Activated naive CD4-positive, alpha-beta T cell treated with anti-CD3 and anti-CD28 coated beads for 36 hours (primary cell): ENCODE measurements at regions not wholly inside any gene's neighbourhood (a gene's known extent, or its start where the extent isn't known, plus 50 kb on each side); places are given as distances from the start of the nearest gene placed in this dataset.

Experiments used
- CTCF ChIA-PET: fragments of 350-600 bp; sonication (Branson Sonifier 250); formaldehyde crosslinking; loops from one replicate; lab custom pipeline; 2021; ENCODE audit warnings: antibody characterized with exemption; lab: Charles Lee
- DNase-seq: peaks from one replicate; pipeline ENCODE4 v3.0.0-alpha.2; 2020
- H3K27ac Mint-ChIP-seq: one replicate; pipeline ENCODE4 v1.8.0; 2021; ENCODE audit warnings: mild to moderate bottlenecking, mixed read lengths
- H3K27me3 Mint-ChIP-seq: one replicate; pipeline ENCODE4 v1.8.0; 2021; ENCODE audit warnings: low read depth, mixed read lengths
- H3K36me3 Mint-ChIP-seq: one replicate; pipeline ENCODE4 v1.8.0; 2021; ENCODE audit warnings: low read depth, mixed read lengths
- H3K4me1 Mint-ChIP-seq: one replicate; pipeline ENCODE4 v1.8.0; 2021; ENCODE audit warnings: low read depth, mixed read lengths
- H3K4me3 Mint-ChIP-seq: one replicate; pipeline ENCODE4 v1.8.0; 2021; ENCODE audit warnings: mild to moderate bottlenecking, moderate library complexity, mixed read lengths
- H3K9me3 Mint-ChIP-seq: one replicate; pipeline ENCODE4 v1.8.0; 2021; ENCODE audit warnings: mixed read lengths
- intact Hi-C: fragments of 100-400 bp; cut with micrococcal nuclease; formaldehyde crosslinking; loops from one replicate; pipeline ENCODE4 v1.15.1; 2023

- CTCF ChIA-PET = no interaction called here
- Mint-ChIP-seq H3K27me3 (peaks cover 5% of the 10 kb centered on the region), H3K4me3 (no peak overlapping the region), H3K36me3 (no peaks in the 10 kb centered on the region), H3K4me1 (no peaks in the 10 kb centered on the region), H3K27ac (no peak overlapping the region), H3K9me3 (peaks cover 2% of the 10 kb centered on the region)
- no peak for DNase-seq
- intact Hi-C loops = no loop called here
Measured at GRCh38 chr15:47360305-47360704, 357.0 kb upstream of the SEMA6D start.

- Mint-ChIP-seq H3K36me3 (no peaks in the 10 kb centered on the region), H3K27ac (no peak overlapping the region), H3K9me3 (peaks cover 2% of the 10 kb centered on the region), H3K4me3 (no peak overlapping the region), H3K4me1 (no peaks in the 10 kb centered on the region), H3K27me3 (peaks cover 4% of the 10 kb centered on the region)
- DNase-seq = no peak
- CTCF ChIA-PET = no interaction called here
- intact Hi-C loops = no loop called here
Measured at GRCh38 chr15:47362118-47362905, 355.0 kb upstream of the SEMA6D start.

GRCh38 chr15:47363653-47364052, 353.7 kb upstream of the SEMA6D start:
- CTCF ChIA-PET = no interaction called here
- Mint-ChIP-seq H3K27me3 (peaks cover 2% of the 10 kb centered on the region), H3K9me3 (peaks cover 2% of the 10 kb centered on the region), H3K36me3 (no peaks in the 10 kb centered on the region), H3K4me3 (no peak overlapping the region), H3K4me1 (no peaks in the 10 kb centered on the region), H3K27ac (no peak overlapping the region)
- intact Hi-C loops = no loop called here
- DNase-seq = no peak

GRCh38 chr15:47364230-47365141, 352.8 kb upstream of the SEMA6D start:
- H3K4me1 Mint-ChIP-seq = no peaks in the 10 kb centered on the region
- intact Hi-C loops = no loop called here
- CTCF ChIA-PET = no interaction called here

GRCh38 chr15:47366884-47367283, 350.4 kb upstream of the SEMA6D start:
- no peak for DNase-seq
- intact Hi-C loops = no loop called here
- Mint-ChIP-seq H3K9me3 (peaks cover 2% of the 10 kb centered on the region), H3K4me3 (no peak overlapping the region), H3K27me3 (peaks cover 3% of the 10 kb centered on the region), H3K4me1 (no peaks in the 10 kb centered on the region), H3K27ac (no peak overlapping the region), H3K36me3 (no peaks in the 10 kb centered on the region)
- CTCF ChIA-PET = no interaction called here

More at GRCh38 chr15:47364230-47365141, 352.8 kb upstream of the SEMA6D start:
- DNase-seq = no peak
- no peak overlapping the region for H3K4me3 Mint-ChIP-seq
- peaks cover 2% of the 10 kb centered on the region for H3K9me3 Mint-ChIP-seq
- peaks cover 2% of the 10 kb centered on the region for H3K27me3 Mint-ChIP-seq
- H3K36me3 Mint-ChIP-seq = no peaks in the 10 kb centered on the region
- no peak overlapping the region for H3K27ac Mint-ChIP-seq

- no peak overlapping the region for H3K4me3 Mint-ChIP-seq
- CTCF ChIA-PET = no interaction called here
- H3K27me3 Mint-ChIP-seq = peaks cover 2% of the 10 kb centered on the region
- H3K27ac Mint-ChIP-seq = no peak overlapping the region
- intact Hi-C loops = no loop called here
- H3K4me1 Mint-ChIP-seq = no peaks in the 10 kb centered on the region
- H3K9me3 Mint-ChIP-seq = peaks cover 4% of the 10 kb centered on the region
- no peak for DNase-seq
- no peaks in the 10 kb centered on the region for H3K36me3 Mint-ChIP-seq
Measured at GRCh38 chr15:47367726-47368390, 349.4 kb upstream of the SEMA6D start.

GRCh38 chr15:47371939-47372338, 345.4 kb upstream of the SEMA6D start:
- Mint-ChIP-seq H3K36me3 (no peaks in the 10 kb centered on the region), H3K4me1 (no peaks in the 10 kb centered on the region), H3K27ac (no peak overlapping the region), H3K9me3 (peaks cover 2% of the 10 kb centered on the region), H3K27me3 (peaks cover 2% of the 10 kb centered on the region), H3K4me3 (no peak overlapping the region)
- CTCF ChIA-PET = no interaction called here
- intact Hi-C loops = no loop called here
- DNase-seq = no peak

GRCh38 chr15:47374222-47374621, 343.1 kb upstream of the SEMA6D start:
- intact Hi-C loops = no loop called here
- no peak for DNase-seq
- peaks cover 2% of the 10 kb centered on the region for H3K27me3 Mint-ChIP-seq
- no peak overlapping the region for H3K4me3 Mint-ChIP-seq
- CTCF ChIA-PET = no interaction called here
- H3K27ac Mint-ChIP-seq = no peak overlapping the region
- H3K9me3 Mint-ChIP-seq = peaks cover 2% of the 10 kb centered on the region
- no peaks in the 10 kb centered on the region for H3K36me3 Mint-ChIP-seq
- no peaks in the 10 kb centered on the region for H3K4me1 Mint-ChIP-seq

GRCh38 chr15:47376190-47376589, 341.1 kb upstream of the SEMA6D start:
- Mint-ChIP-seq H3K9me3 (peaks cover 2% of the 10 kb centered on the region), H3K27ac (no peak overlapping the region), H3K4me1 (no peaks in the 10 kb centered on the region), H3K36me3 (no peaks in the 10 kb centered on the region), H3K27me3 (peaks cover 2% of the 10 kb centered on the region), H3K4me3 (no peak overlapping the region)
- DNase-seq = no peak
- intact Hi-C loops = no loop called here
- CTCF ChIA-PET = no interaction called here

GRCh38 chr15:47377465-47377864, 339.8 kb upstream of the SEMA6D start:
- CTCF ChIA-PET = no interaction called here
- H3K4me1 Mint-ChIP-seq = no peaks in the 10 kb centered on the region
- no peak overlapping the region for H3K4me3 Mint-ChIP-seq

GRCh38 chr15:47378527-47378926, 338.8 kb upstream of the SEMA6D start:
- Mint-ChIP-seq H3K27ac (no peak overlapping the region), H3K36me3 (no peaks in the 10 kb centered on the region), H3K4me1 (no peaks in the 10 kb centered on the region), H3K9me3 (no peaks in the 10 kb centered on the region), H3K27me3 (no peaks in the 10 kb centered on the region), H3K4me3 (no peak overlapping the region)
- CTCF ChIA-PET = no interaction called here
- DNase-seq = no peak
- intact Hi-C loops = no loop called here

More at GRCh38 chr15:47377465-47377864, 339.8 kb upstream of the SEMA6D start:
- no peak for DNase-seq
- Mint-ChIP-seq H3K36me3 (no peaks in the 10 kb centered on the region), H3K27me3 (no peaks in the 10 kb centered on the region), H3K27ac (no peak overlapping the region), H3K9me3 (no peaks in the 10 kb centered on the region)
- intact Hi-C loops = no loop called here

- no peak for DNase-seq
- H3K9me3 Mint-ChIP-seq = no peaks in the 10 kb centered on the region
- CTCF ChIA-PET = no interaction called here
- H3K27me3 Mint-ChIP-seq = no peaks in the 10 kb centered on the region
- no peaks in the 10 kb centered on the region for H3K4me1 Mint-ChIP-seq
- H3K4me3 Mint-ChIP-seq = no peak overlapping the region
- H3K27ac Mint-ChIP-seq = no peak overlapping the region
- intact Hi-C loops = no loop called here
- H3K36me3 Mint-ChIP-seq = no peaks in the 10 kb centered on the region
Measured at GRCh38 chr15:47383102-47383501, 334.2 kb upstream of the SEMA6D start.
